Loucy (cell line): ENCODE measurements at regions not wholly inside any gene's neighbourhood (a gene's known extent, or its start where the extent isn't known, plus 50 kb on each side); places are given as distances from the start of the nearest gene placed in this dataset.

Source experiments
- H2AFZ ChIP-seq: fragments of 200-600 bp; sonication (generic); 2 replicates; pipeline ENCODE4 v1.6.0; 2016; ENCODE audit warnings: antibody characterized with exemption, mild to moderate bottlenecking, low read length, moderate library complexity
- H3F3A ChIP-seq: fragments of 200-600 bp; 2 replicates; pipeline ENCODE4 v1.6.0; 2016; ENCODE audit warnings: antibody characterized with exemption, low read depth, mild to moderate bottlenecking
- H3K27me3 ChIP-seq: fragments of 200-600 bp; sonication (generic); 2 replicates; pipeline ENCODE4 v1.6.1; 2014; ENCODE audit warnings: low read length, mild to moderate bottlenecking; ENCODE audit not compliant: insufficient read depth, poor library complexity, severe bottlenecking
- H3K36me3 ChIP-seq: fragments of 200-600 bp; sonication (generic); 2 replicates; pipeline ENCODE4 v1.6.1; 2016; ENCODE audit warnings: low read length; ENCODE audit not compliant: insufficient read depth
- H3K4me1 ChIP-seq: fragments of 200-600 bp; sonication (generic); 2 replicates; pipeline ENCODE4 v1.5.1; 2014; ENCODE audit warnings: low read length, mild to moderate bottlenecking; ENCODE audit not compliant: insufficient read depth, poor library complexity, severe bottlenecking
- H3K4me2 ChIP-seq: fragments of 200-600 bp; sonication (generic); 2 replicates; pipeline ENCODE4 v1.6.0; 2014; ENCODE audit warnings: antibody characterized with exemption, low read length, low read depth, mild to moderate bottlenecking; ENCODE audit not compliant: poor library complexity, severe bottlenecking
- H3K4me3 ChIP-seq: fragments of 200-600 bp; sonication (generic); 2 replicates; pipeline ENCODE4 v1.5.1; 2014; ENCODE audit warnings: low read length, mild to moderate bottlenecking, mixed read lengths; ENCODE audit not compliant: poor library complexity, severe bottlenecking
- H3K79me2 ChIP-seq: fragments of 200-600 bp; sonication (generic); 2 replicates; pipeline ENCODE4 v1.6.1; 2014; ENCODE audit warnings: low read length; ENCODE audit not compliant: insufficient read depth
- H3K9ac ChIP-seq: fragments of 200-600 bp; sonication (generic); 2 replicates; pipeline ENCODE4 v1.6.0; 2014; ENCODE audit warnings: mild to moderate bottlenecking, low read depth, low read length, moderate library complexity; ENCODE audit not compliant: poor library complexity, severe bottlenecking
- H3K9me2 ChIP-seq: fragments of 200-600 bp; sonication (generic); replicated peaks from 2 replicates; pipeline ENCODE4 v1.6.1; 2016; ENCODE audit warnings: low read depth, low read length, mixed read lengths
- H3K9me3 ChIP-seq: fragments of 200-600 bp; sonication (generic); 2 replicates; pipeline ENCODE4 v1.6.1; 2014; ENCODE audit warnings: mild to moderate bottlenecking, antibody characterized with exemption, low read length, low read depth; ENCODE audit not compliant: insufficient read depth
- H4K20me1 ChIP-seq: fragments of 200-600 bp; sonication (generic); 2 replicates; pipeline ENCODE4 v1.6.0; 2014; ENCODE audit warnings: antibody characterized with exemption, low read length, mild to moderate bottlenecking; ENCODE audit not compliant: insufficient read depth, poor library complexity, severe bottlenecking
- EZH2phosphoT487 ChIP-seq: fragments of 200-600 bp; IDR thresholded peaks from 2 replicates; pipeline ENCODE4 v1.6.1; 2018; ENCODE audit warnings: antibody characterized with exemption, mild to moderate bottlenecking, moderate library complexity, borderline replicate concordance
- TF ChIP-seq, protein P1 (sequence below): fragments of 200-600 bp; sonication (generic); conservative IDR thresholded peaks from 2 replicates; pipeline ENCODE4 v1.5.1; 2014; ENCODE audit warnings: mild to moderate bottlenecking, antibody characterized with exemption, low read length

DNA sequence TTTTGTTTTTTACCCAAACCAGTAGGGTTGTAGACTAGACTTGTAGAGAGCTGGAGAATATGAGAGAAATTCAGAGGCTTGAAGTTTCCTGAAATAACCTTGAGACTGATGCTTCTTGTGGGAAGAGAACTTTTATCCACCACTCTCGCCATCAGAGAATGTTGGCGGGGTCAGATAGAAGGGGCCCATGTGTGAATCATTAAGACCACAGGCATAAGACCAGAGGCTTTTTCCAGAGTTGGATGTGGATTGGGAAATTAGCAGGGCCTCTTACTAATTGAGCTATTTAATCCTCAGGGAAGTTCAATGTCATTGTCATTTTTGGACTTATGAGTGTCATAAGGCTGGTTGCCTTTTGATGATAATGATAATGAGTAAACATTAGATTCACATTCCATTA is 246.9 kb upstream of the THRB start:
- Histone ChIP-seq H3F3A (no peaks in the 10 kb centered on the region), H3K79me2 (no peaks in the 10 kb centered on the region), H3K9me3 (no peaks in the 10 kb centered on the region), H3K9me2 (no peaks in the 10 kb centered on the region), H4K20me1 (no peaks in the 10 kb centered on the region), H3K27me3 (no peaks in the 10 kb centered on the region), H3K36me3 (no peaks in the 10 kb centered on the region), H3K4me1 (no peaks in the 10 kb centered on the region), H3K4me3 (no peak overlapping the region), H3K9ac (no peak overlapping the region), H2AFZ (no peak overlapping the region), H3K4me2 (no peak overlapping the region)
- no peak for TF ChIP-seq EZH2phosphoT487
- TF ChIP-seq, protein P1, sequence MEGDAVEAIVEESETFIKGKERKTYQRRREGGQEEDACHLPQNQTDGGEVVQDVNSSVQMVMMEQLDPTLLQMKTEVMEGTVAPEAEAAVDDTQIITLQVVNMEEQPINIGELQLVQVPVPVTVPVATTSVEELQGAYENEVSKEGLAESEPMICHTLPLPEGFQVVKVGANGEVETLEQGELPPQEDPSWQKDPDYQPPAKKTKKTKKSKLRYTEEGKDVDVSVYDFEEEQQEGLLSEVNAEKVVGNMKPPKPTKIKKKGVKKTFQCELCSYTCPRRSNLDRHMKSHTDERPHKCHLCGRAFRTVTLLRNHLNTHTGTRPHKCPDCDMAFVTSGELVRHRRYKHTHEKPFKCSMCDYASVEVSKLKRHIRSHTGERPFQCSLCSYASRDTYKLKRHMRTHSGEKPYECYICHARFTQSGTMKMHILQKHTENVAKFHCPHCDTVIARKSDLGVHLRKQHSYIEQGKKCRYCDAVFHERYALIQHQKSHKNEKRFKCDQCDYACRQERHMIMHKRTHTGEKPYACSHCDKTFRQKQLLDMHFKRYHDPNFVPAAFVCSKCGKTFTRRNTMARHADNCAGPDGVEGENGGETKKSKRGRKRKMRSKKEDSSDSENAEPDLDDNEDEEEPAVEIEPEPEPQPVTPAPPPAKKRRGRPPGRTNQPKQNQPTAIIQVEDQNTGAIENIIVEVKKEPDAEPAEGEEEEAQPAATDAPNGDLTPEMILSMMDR: no peak

DNA sequence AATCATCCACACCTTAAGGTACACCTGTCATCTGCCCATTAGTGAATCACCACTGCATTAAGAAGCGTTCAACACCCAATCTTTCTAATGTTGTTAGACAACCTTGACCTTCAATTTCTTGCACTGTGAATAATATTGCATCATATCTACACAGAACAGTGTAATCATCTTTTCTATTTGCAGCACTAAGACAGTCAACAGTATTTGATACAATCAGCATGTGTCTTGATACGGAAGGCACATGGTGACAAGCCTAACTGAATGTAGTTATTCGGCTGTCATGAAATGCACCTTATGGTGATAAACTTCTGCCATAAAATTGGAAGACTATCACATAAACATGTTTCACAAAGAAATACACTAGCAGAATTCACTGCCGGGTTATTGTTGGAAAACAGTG is 253.9 kb upstream of the THRB start:
- no peak overlapping the region for H3K4me3 ChIP-seq
- H3K4me2 ChIP-seq: no peak overlapping the region
- no peaks in the 10 kb centered on the region for H3K36me3 ChIP-seq
- H3K9me3 ChIP-seq: no peaks in the 10 kb centered on the region
- no peak overlapping the region for H3K9ac ChIP-seq
- H4K20me1 ChIP-seq: no peaks in the 10 kb centered on the region
- no peak for TF ChIP-seq EZH2phosphoT487
- TF ChIP-seq, protein P1: no peak
- no peak overlapping the region for H2AFZ ChIP-seq
- H3K27me3 ChIP-seq: no peaks in the 10 kb centered on the region
- no peaks in the 10 kb centered on the region for H3K79me2 ChIP-seq
- no peaks in the 10 kb centered on the region for H3K4me1 ChIP-seq
- no peaks in the 10 kb centered on the region for H3K9me2 ChIP-seq
- no peaks in the 10 kb centered on the region for H3F3A ChIP-seq

DNA sequence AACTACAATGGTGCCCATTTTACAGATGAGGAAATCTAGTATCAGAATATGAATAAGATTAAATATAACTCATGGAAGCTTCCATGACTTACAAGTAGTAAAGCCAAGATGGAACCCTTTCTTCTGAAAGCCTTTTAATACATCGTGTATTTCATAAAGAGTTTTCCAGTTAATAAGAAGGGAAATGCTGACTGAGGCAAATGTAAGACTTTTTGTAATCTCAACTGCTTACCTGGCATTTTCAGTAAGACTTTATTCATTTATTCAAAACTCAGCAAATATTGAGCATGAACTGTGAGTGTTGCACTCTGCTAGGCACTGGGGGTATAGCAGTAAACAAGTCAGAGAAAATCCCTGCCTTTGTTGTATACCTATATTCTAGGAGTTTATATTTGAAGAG is 256.4 kb upstream of the THRB start:
- Histone ChIP-seq H3K4me2 (no peak overlapping the region), H4K20me1 (no peaks in the 10 kb centered on the region), H3F3A (no peaks in the 10 kb centered on the region), H3K79me2 (no peaks in the 10 kb centered on the region), H3K9me2 (no peaks in the 10 kb centered on the region), H3K27me3 (no peaks in the 10 kb centered on the region), H3K4me3 (no peak overlapping the region), H3K9ac (no peak overlapping the region), H3K36me3 (no peaks in the 10 kb centered on the region), H2AFZ (no peak overlapping the region), H3K4me1 (no peaks in the 10 kb centered on the region), H3K9me3 (no peaks in the 10 kb centered on the region)
- TF ChIP-seq, protein P1: no peak
- no peak for TF ChIP-seq EZH2phosphoT487
